GM23338 (cell line): ENCODE measurements at regions not wholly inside any gene's neighbourhood (a gene's known extent, or its start where the extent isn't known, plus 50 kb on each side); places are given as distances from the start of the nearest gene placed in this dataset.

Experiments used
- ATAC-seq: fragments of 200-7000 bp; cut with Tn5 transposase; 3 replicates; pipeline ENCODE4 v1.9.1; 2020
- DNase-seq: peaks from one replicate; pipeline ENCODE4 v3.0.0-alpha.2; 2015; ENCODE audit warnings: low spot score
- H2AFZ ChIP-seq: fragments of 200-600 bp; sonication (generic); 2 replicates; pipeline ENCODE4 v1.8.0; 2016; ENCODE audit warnings: antibody characterized with exemption, mild to moderate bottlenecking, moderate library complexity
- H3F3A ChIP-seq: fragments of 200-600 bp; sonication (generic); replicated peaks from 2 replicates; pipeline ENCODE4 v1.8.0; 2017; ENCODE audit warnings: antibody characterized with exemption, mixed run types, low read depth
- H3K27ac ChIP-seq: fragments of 200-600 bp; sonication (generic); 2 replicates; pipeline ENCODE4 v1.6.1; 2016; ENCODE audit warnings: low read depth
- H3K27me3 ChIP-seq: fragments of 200-600 bp; sonication (generic); 2 replicates; pipeline ENCODE4 v1.8.0; 2016; ENCODE audit warnings: mild to moderate bottlenecking, mixed run types, moderate library complexity; ENCODE audit not compliant: insufficient read depth
- H3K36me3 ChIP-seq: fragments of 200-600 bp; sonication (generic); 2 replicates; pipeline ENCODE4 v1.8.0; 2016; ENCODE audit warnings: mild to moderate bottlenecking; ENCODE audit not compliant: insufficient read depth
- H3K4me1 ChIP-seq: fragments of 200-600 bp; sonication (generic); 2 replicates; pipeline ENCODE4 v1.8.0; 2016; ENCODE audit warnings: mild to moderate bottlenecking, moderate library complexity; ENCODE audit not compliant: insufficient read depth
- H3K4me2 ChIP-seq: fragments of 200-600 bp; sonication (generic); 2 replicates; pipeline ENCODE4 v1.7.1; 2017; ENCODE audit warnings: mixed run types
- H3K4me3 ChIP-seq: fragments of 200-600 bp; sonication (generic); 2 replicates; pipeline ENCODE4 v1.6.1; 2016; ENCODE audit warnings: mixed run types
- H3K79me2 ChIP-seq: fragments of 200-600 bp; sonication (generic); replicated peaks from 2 replicates; pipeline ENCODE4 v1.8.0; 2017; ENCODE audit warnings: mild to moderate bottlenecking; ENCODE audit not compliant: insufficient read depth
- H3K9me2 ChIP-seq: fragments of 200-600 bp; sonication (generic); 2 replicates; pipeline ENCODE4 v1.8.0; 2017; ENCODE audit not compliant: insufficient read depth
- H4K20me1 ChIP-seq: fragments of 200-600 bp; sonication (generic); replicated peaks from 2 replicates; pipeline ENCODE4 v1.8.0; 2017; ENCODE audit warnings: mild to moderate bottlenecking; ENCODE audit not compliant: insufficient read depth
- H3K27ac Mint-ChIP-seq: 2 replicates; pipeline ENCODE4 v1.8.0; 2020; ENCODE audit warnings: inconsistent platforms, mild to moderate bottlenecking, moderate library complexity, mixed read lengths
- H3K27me3 Mint-ChIP-seq: 3 replicates; pipeline ENCODE4 v1.8.0; 2022; ENCODE audit warnings: low read depth, mild to moderate bottlenecking, moderate library complexity, mixed read lengths, inconsistent platforms; ENCODE audit not compliant: insufficient read depth, poor library complexity
- H3K36me3 Mint-ChIP-seq: 3 replicates; pipeline ENCODE4 v1.8.0; 2021; ENCODE audit warnings: low read depth, mild to moderate bottlenecking, inconsistent platforms, moderate library complexity, mixed read lengths
- H3K4me1 Mint-ChIP-seq: 3 replicates; pipeline ENCODE4 v1.8.0; 2020; ENCODE audit warnings: mild to moderate bottlenecking, inconsistent platforms, mixed read lengths
- H3K4me3 Mint-ChIP-seq: 3 replicates; pipeline ENCODE4 v1.8.0; 2021; ENCODE audit warnings: moderate library complexity, mild to moderate bottlenecking, inconsistent platforms, mixed read lengths
- H3K9me3 Mint-ChIP-seq: 3 replicates; pipeline ENCODE4 v1.8.0; 2020; ENCODE audit warnings: moderate library complexity, mild to moderate bottlenecking, inconsistent platforms, mixed read lengths
- CREB1 ChIP-seq: fragments of 250-450 bp; sonication (Bioruptor Pico); IDR thresholded peaks from 2 replicates; pipeline ENCODE4 v1.5.0; 2020; ENCODE audit warnings: low read depth, mild to moderate bottlenecking, moderate library complexity
- CTCF ChIP-seq, 2 experiments: fragments of 200-600 bp in 1 of 2; sonication (generic) in 1 of 2; conservative IDR thresholded peaks; 2 replicates each; pipeline versions ENCODE4 v1.5.1 to v1.6.1; 2016 to 2017; ENCODE audit warnings: antibody characterized with exemption in 2 of 2, low read depth in 2 of 2, mild to moderate bottlenecking in 2 of 2, moderate library complexity in 1 of 2
- EZH2 ChIP-seq: fragments of 200-600 bp; sonication (generic); IDR thresholded peaks from one replicate; pipeline ENCODE4 v1.8.0; 2017; ENCODE audit warnings: antibody characterized with exemption, mild to moderate bottlenecking, low read depth; ENCODE audit not compliant: unreplicated experiment
- EZH2phosphoT487 ChIP-seq: fragments of 200-600 bp; sonication (generic); IDR thresholded peaks from one replicate; pipeline ENCODE4 v1.8.1; 2018; ENCODE audit warnings: antibody characterized with exemption; ENCODE audit not compliant: unreplicated experiment
- JUNB ChIP-seq: IDR thresholded peaks from one replicate; pipeline ENCODE4 v1.6.1; 2016; ENCODE audit warnings: antibody characterized with exemption; ENCODE audit not compliant: unreplicated experiment
- NANOG ChIP-seq: IDR thresholded peaks from 2 replicates; pipeline ENCODE4 v1.6.1; 2016; ENCODE audit warnings: antibody characterized with exemption, borderline replicate concordance
- POLR2AphosphoS5 ChIP-seq: IDR thresholded peaks from 2 replicates; pipeline ENCODE4 v1.6.1; 2016; ENCODE audit warnings: antibody characterized with exemption, low read depth
- REST ChIP-seq: IDR thresholded peaks from one replicate; pipeline ENCODE4 v1.6.1; 2018; ENCODE audit warnings: antibody characterized with exemption; ENCODE audit not compliant: unreplicated experiment
- STAT1 ChIP-seq: IDR thresholded peaks from one replicate; pipeline ENCODE4 v1.6.1; 2016; ENCODE audit warnings: antibody characterized with exemption; ENCODE audit not compliant: unreplicated experiment
- ZNF114 ChIP-seq: fragments of 250-450 bp; sonication (Bioruptor Pico); IDR thresholded peaks from 2 replicates; pipeline ENCODE4 v1.5.0; 2020; ENCODE audit warnings: mild to moderate bottlenecking, moderate library complexity
- ZNF331 ChIP-seq: fragments of 250-450 bp; sonication (Bioruptor Pico); IDR thresholded peaks from 2 replicates; pipeline ENCODE4 v1.5.0; 2020; ENCODE audit warnings: low read depth, mild to moderate bottlenecking, moderate library complexity
- TF ChIP-seq, protein P1 (sequence below): IDR thresholded peaks from 2 replicates; pipeline ENCODE4 v1.6.1; 2016; ENCODE audit warnings: antibody characterized with exemption
- TF ChIP-seq, protein P2 (sequence below): fragments of 250-450 bp; sonication (Bioruptor Pico); IDR thresholded peaks from 2 replicates; pipeline ENCODE4 v1.5.0; 2020; ENCODE audit warnings: mild to moderate bottlenecking, moderate library complexity

DNA sequence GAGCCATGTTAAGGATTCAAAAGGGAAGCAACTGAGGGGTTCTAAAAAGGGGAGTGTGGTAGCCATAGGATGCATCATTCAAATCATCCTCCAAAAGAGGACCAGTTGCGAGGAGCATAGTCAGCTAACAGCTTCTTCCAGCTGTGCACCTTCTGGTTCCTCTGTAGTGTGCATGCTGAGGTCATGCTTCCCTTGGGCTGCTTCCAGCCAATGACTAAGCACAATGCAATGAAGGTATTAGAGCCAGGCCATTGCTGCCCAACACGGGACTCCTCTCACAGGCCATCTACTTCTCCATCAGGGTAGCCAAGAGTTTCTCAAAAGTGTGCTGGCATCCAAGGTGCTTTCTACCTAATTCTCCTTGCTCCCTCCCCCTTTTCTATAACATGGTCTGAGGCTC, 69.2 kb upstream of the ARID2 start (continued):
- TF ChIP-seq ZNF331 (CRISPR knock-in tag) = no peak

DNA sequence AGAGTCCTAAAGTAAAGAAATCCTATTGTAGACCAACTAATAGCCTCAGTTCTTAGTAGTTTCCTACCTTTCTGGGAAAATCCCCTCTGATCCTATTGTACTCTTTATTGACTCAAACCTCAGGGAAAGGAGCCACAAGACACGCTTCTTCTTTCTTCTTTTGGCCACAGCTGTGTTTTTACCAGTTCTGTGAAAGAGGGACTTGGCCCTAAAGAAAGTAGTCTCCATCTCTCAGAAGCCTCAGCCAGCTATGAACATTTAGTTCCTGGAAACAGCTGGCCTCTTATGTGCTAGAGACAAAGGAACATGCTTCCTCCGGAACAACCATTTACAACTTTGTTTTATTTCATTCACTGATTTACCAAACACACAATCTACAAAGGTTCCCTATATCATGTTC, 66.1 kb upstream of the ARID2 start:
- no peaks in the 10 kb centered on the region for H3K9me2 ChIP-seq
- no peaks in the 10 kb centered on the region for H3F3A ChIP-seq
- Mint-ChIP-seq H3K36me3 (no peaks in the 10 kb centered on the region), H3K27ac (no peak overlapping the region), H3K4me1 (peaks cover 6% of the 10 kb centered on the region), H3K9me3 (no peaks in the 10 kb centered on the region), H3K4me3 (no peak overlapping the region), H3K27me3 (peaks cover 1% of the 10 kb centered on the region)
- H3K4me2 ChIP-seq = no peak overlapping the region
- TF ChIP-seq, protein P1, sequence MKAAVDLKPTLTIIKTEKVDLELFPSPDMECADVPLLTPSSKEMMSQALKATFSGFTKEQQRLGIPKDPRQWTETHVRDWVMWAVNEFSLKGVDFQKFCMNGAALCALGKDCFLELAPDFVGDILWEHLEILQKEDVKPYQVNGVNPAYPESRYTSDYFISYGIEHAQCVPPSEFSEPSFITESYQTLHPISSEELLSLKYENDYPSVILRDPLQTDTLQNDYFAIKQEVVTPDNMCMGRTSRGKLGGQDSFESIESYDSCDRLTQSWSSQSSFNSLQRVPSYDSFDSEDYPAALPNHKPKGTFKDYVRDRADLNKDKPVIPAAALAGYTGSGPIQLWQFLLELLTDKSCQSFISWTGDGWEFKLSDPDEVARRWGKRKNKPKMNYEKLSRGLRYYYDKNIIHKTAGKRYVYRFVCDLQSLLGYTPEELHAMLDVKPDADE = no peak
- no peak for TF ChIP-seq CTCF (conservative IDR thresholded peaks at IDR 0.05; ENCODE audit: low read depth in 2 of 2)
- no peak for TF ChIP-seq EZH2
- no peak for TF ChIP-seq CREB1 (CRISPR knock-in tag)
- TF ChIP-seq REST = no peak
- no peak for TF ChIP-seq ZNF114 (CRISPR knock-in tag)
- TF ChIP-seq EZH2phosphoT487 = no peak
- TF ChIP-seq JUNB = no peak
- TF ChIP-seq NANOG = no peak
- TF ChIP-seq POLR2AphosphoS5 = no peak
- TF ChIP-seq, protein P2, sequence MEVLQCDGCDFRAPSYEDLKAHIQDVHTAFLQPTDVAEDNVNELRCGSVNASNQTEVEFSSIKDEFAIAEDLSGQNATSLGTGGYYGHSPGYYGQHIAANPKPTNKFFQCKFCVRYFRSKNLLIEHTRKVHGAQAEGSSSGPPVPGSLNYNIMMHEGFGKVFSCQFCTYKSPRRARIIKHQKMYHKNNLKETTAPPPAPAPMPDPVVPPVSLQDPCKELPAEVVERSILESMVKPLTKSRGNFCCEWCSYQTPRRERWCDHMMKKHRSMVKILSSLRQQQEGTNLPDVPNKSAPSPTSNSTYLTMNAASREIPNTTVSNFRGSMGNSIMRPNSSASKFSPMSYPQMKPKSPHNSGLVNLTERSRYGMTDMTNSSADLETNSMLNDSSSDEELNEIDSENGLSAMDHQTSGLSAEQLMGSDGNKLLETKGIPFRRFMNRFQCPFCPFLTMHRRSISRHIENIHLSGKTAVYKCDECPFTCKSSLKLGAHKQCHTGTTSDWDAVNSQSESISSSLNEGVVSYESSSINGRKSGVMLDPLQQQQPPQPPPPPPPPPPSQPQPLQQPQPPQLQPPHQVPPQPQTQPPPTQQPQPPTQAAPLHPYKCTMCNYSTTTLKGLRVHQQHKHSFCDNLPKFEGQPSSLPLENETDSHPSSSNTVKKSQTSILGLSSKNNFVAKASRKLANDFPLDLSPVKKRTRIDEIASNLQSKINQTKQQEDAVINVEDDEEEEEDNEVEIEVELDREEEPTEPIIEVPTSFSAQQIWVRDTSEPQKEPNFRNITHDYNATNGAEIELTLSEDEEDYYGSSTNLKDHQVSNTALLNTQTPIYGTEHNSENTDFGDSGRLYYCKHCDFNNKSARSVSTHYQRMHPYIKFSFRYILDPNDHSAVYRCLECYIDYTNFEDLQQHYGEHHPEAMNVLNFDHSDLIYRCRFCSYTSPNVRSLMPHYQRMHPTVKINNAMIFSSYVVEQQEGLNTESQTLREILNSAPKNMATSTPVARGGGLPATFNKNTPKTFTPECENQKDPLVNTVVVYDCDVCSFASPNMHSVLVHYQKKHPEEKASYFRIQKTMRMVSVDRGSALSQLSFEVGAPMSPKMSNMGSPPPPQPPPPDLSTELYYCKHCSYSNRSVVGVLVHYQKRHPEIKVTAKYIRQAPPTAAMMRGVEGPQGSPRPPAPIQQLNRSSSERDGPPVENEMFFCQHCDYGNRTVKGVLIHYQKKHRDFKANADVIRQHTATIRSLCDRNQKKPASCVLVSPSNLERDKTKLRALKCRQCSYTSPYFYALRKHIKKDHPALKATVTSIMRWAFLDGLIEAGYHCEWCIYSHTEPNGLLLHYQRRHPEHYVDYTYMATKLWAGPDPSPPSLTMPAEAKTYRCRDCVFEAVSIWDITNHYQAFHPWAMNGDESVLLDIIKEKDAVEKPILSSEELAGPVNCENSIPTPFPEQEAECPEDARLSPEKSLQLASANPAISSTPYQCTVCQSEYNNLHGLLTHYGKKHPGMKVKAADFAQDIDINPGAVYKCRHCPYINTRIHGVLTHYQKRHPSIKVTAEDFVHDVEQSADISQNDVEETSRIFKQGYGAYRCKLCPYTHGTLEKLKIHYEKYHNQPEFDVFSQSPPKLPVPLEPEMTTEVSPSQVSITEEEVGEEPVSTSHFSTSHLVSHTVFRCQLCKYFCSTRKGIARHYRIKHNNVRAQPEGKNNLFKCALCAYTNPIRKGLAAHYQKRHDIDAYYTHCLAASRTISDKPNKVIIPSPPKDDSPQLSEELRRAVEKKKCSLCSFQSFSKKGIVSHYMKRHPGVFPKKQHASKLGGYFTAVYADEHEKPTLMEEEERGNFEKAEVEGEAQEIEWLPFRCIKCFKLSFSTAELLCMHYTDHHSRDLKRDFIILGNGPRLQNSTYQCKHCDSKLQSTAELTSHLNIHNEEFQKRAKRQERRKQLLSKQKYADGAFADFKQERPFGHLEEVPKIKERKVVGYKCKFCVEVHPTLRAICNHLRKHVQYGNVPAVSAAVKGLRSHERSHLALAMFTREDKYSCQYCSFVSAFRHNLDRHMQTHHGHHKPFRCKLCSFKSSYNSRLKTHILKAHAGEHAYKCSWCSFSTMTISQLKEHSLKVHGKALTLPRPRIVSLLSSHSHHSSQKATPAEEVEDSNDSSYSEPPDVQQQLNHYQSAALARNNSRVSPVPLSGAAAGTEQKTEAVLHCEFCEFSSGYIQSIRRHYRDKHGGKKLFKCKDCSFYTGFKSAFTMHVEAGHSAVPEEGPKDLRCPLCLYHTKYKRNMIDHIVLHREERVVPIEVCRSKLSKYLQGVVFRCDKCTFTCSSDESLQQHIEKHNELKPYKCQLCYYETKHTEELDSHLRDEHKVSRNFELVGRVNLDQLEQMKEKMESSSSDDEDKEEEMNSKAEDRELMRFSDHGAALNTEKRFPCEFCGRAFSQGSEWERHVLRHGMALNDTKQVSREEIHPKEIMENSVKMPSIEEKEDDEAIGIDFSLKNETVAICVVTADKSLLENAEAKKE = no peak
- TF ChIP-seq STAT1 = no peak
- no peak overlapping the region for H3K27ac ChIP-seq
- no peak overlapping the region for H3K4me3 ChIP-seq
- H3K79me2 ChIP-seq = no peaks in the 10 kb centered on the region
- DNase-seq (no peak), ATAC-seq (no peak; the same call in 2 of the 3 replicates)
- no peaks in the 10 kb centered on the region for H3K27me3 ChIP-seq
- no peaks in the 10 kb centered on the region for H4K20me1 ChIP-seq
- peaks cover 8% of the 10 kb centered on the region; the same call in 1 of the 2 replicates for H3K4me1 ChIP-seq
- H2AFZ ChIP-seq = peak overlapping the region; percentile 44; the same call in 1 of the 2 replicates
- H3K36me3 ChIP-seq = no peaks in the 10 kb centered on the region
